Loucy (cell line): ENCODE measurements at regions not wholly inside any gene's neighbourhood (a gene's known extent, or its start where the extent isn't known, plus 50 kb on each side); places are given as distances from the start of the nearest gene placed in this dataset.

Experiments
- H2AFZ ChIP-seq: fragments of 200-600 bp; sonication (generic); 2 replicates; pipeline ENCODE4 v1.6.0; 2016; ENCODE audit warnings: antibody characterized with exemption, mild to moderate bottlenecking, low read length, moderate library complexity
- H3F3A ChIP-seq: fragments of 200-600 bp; 2 replicates; pipeline ENCODE4 v1.6.0; 2016; ENCODE audit warnings: antibody characterized with exemption, low read depth, mild to moderate bottlenecking
- H3K27me3 ChIP-seq: fragments of 200-600 bp; sonication (generic); 2 replicates; pipeline ENCODE4 v1.6.1; 2014; ENCODE audit warnings: low read length, mild to moderate bottlenecking; ENCODE audit not compliant: insufficient read depth, poor library complexity, severe bottlenecking
- H3K36me3 ChIP-seq: fragments of 200-600 bp; sonication (generic); 2 replicates; pipeline ENCODE4 v1.6.1; 2016; ENCODE audit warnings: low read length; ENCODE audit not compliant: insufficient read depth
- H3K4me1 ChIP-seq: fragments of 200-600 bp; sonication (generic); 2 replicates; pipeline ENCODE4 v1.5.1; 2014; ENCODE audit warnings: low read length, mild to moderate bottlenecking; ENCODE audit not compliant: insufficient read depth, poor library complexity, severe bottlenecking
- H3K4me2 ChIP-seq: fragments of 200-600 bp; sonication (generic); 2 replicates; pipeline ENCODE4 v1.6.0; 2014; ENCODE audit warnings: antibody characterized with exemption, low read length, low read depth, mild to moderate bottlenecking; ENCODE audit not compliant: poor library complexity, severe bottlenecking
- H3K4me3 ChIP-seq: fragments of 200-600 bp; sonication (generic); 2 replicates; pipeline ENCODE4 v1.5.1; 2014; ENCODE audit warnings: low read length, mild to moderate bottlenecking, mixed read lengths; ENCODE audit not compliant: poor library complexity, severe bottlenecking
- H3K79me2 ChIP-seq: fragments of 200-600 bp; sonication (generic); 2 replicates; pipeline ENCODE4 v1.6.1; 2014; ENCODE audit warnings: low read length; ENCODE audit not compliant: insufficient read depth
- H3K9ac ChIP-seq: fragments of 200-600 bp; sonication (generic); 2 replicates; pipeline ENCODE4 v1.6.0; 2014; ENCODE audit warnings: mild to moderate bottlenecking, low read depth, low read length, moderate library complexity; ENCODE audit not compliant: poor library complexity, severe bottlenecking
- H3K9me2 ChIP-seq: fragments of 200-600 bp; sonication (generic); replicated peaks from 2 replicates; pipeline ENCODE4 v1.6.1; 2016; ENCODE audit warnings: low read depth, low read length, mixed read lengths
- H3K9me3 ChIP-seq: fragments of 200-600 bp; sonication (generic); 2 replicates; pipeline ENCODE4 v1.6.1; 2014; ENCODE audit warnings: mild to moderate bottlenecking, antibody characterized with exemption, low read length, low read depth; ENCODE audit not compliant: insufficient read depth
- H4K20me1 ChIP-seq: fragments of 200-600 bp; sonication (generic); 2 replicates; pipeline ENCODE4 v1.6.0; 2014; ENCODE audit warnings: antibody characterized with exemption, low read length, mild to moderate bottlenecking; ENCODE audit not compliant: insufficient read depth, poor library complexity, severe bottlenecking
- EZH2phosphoT487 ChIP-seq: fragments of 200-600 bp; IDR thresholded peaks from 2 replicates; pipeline ENCODE4 v1.6.1; 2018; ENCODE audit warnings: antibody characterized with exemption, mild to moderate bottlenecking, moderate library complexity, borderline replicate concordance
- TF ChIP-seq, protein P1 (sequence below): fragments of 200-600 bp; sonication (generic); conservative IDR thresholded peaks from 2 replicates; pipeline ENCODE4 v1.5.1; 2014; ENCODE audit warnings: mild to moderate bottlenecking, antibody characterized with exemption, low read length

DNA sequence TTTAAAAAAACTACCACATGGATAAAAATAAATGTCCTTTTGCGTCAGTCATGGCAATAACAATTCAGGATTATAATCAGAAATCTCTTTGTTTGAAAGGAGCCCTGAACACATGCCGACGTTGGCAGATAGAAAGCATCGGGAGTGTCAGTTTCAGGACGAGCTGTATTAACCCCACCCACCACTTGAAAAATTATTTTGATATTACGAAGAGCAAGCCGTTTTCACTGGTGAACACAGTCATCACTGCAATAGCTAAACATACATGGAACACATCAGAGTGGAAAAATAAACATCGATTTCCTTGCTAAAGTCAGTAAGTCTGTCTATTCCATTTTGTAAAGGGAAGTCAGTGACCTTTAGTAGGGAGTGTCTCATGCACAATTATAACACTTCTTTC is 266.4 kb upstream of the FBXL7 start:
- Histone ChIP-seq H3K27me3 (no peaks in the 10 kb centered on the region), H3K4me3 (no peak overlapping the region), H2AFZ (no peak overlapping the region), H3K9me2 (no peaks in the 10 kb centered on the region), H3K4me1 (no peaks in the 10 kb centered on the region), H3K9ac (no peak overlapping the region), H3K9me3 (no peaks in the 10 kb centered on the region), H3K4me2 (no peak overlapping the region), H4K20me1 (no peaks in the 10 kb centered on the region), H3K36me3 (no peaks in the 10 kb centered on the region), H3K79me2 (no peaks in the 10 kb centered on the region), H3F3A (no peaks in the 10 kb centered on the region)
- TF ChIP-seq, protein P1, sequence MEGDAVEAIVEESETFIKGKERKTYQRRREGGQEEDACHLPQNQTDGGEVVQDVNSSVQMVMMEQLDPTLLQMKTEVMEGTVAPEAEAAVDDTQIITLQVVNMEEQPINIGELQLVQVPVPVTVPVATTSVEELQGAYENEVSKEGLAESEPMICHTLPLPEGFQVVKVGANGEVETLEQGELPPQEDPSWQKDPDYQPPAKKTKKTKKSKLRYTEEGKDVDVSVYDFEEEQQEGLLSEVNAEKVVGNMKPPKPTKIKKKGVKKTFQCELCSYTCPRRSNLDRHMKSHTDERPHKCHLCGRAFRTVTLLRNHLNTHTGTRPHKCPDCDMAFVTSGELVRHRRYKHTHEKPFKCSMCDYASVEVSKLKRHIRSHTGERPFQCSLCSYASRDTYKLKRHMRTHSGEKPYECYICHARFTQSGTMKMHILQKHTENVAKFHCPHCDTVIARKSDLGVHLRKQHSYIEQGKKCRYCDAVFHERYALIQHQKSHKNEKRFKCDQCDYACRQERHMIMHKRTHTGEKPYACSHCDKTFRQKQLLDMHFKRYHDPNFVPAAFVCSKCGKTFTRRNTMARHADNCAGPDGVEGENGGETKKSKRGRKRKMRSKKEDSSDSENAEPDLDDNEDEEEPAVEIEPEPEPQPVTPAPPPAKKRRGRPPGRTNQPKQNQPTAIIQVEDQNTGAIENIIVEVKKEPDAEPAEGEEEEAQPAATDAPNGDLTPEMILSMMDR: no peak
- no peak for TF ChIP-seq EZH2phosphoT487

DNA sequence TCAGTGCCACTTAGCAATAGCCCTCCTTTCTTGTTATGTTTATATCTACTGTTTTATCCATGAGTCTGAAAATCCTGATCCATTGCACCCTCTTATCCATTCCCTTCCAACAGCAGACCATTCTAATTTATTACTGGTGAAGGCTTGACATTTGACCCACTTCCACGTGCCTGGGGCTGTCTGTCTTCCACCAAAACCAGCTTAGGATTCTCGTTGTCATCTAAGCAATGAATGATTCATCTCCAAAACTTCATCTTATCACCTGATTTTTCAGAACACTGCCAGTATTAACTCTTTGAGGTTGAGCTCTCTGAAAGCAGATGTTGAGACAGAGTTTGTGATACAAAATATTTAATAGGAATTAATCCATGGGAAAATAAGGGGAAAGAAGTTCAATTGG is 277.8 kb upstream of the FBXL7 start:
- no peaks in the 10 kb centered on the region for H3F3A ChIP-seq
- H2AFZ ChIP-seq: no peak overlapping the region
- no peaks in the 10 kb centered on the region for H3K9me2 ChIP-seq
- TF ChIP-seq EZH2phosphoT487: no peak
- TF ChIP-seq, protein P1: no peak
- H3K9me3 ChIP-seq: no peaks in the 10 kb centered on the region
- H3K79me2 ChIP-seq: no peaks in the 10 kb centered on the region
- no peak overlapping the region for H3K9ac ChIP-seq
- no peak overlapping the region for H3K4me2 ChIP-seq
- H3K4me1 ChIP-seq: no peaks in the 10 kb centered on the region
- H3K27me3 ChIP-seq: no peaks in the 10 kb centered on the region
- no peaks in the 10 kb centered on the region for H3K36me3 ChIP-seq
- H3K4me3 ChIP-seq: no peak overlapping the region
- no peaks in the 10 kb centered on the region for H4K20me1 ChIP-seq

DNA sequence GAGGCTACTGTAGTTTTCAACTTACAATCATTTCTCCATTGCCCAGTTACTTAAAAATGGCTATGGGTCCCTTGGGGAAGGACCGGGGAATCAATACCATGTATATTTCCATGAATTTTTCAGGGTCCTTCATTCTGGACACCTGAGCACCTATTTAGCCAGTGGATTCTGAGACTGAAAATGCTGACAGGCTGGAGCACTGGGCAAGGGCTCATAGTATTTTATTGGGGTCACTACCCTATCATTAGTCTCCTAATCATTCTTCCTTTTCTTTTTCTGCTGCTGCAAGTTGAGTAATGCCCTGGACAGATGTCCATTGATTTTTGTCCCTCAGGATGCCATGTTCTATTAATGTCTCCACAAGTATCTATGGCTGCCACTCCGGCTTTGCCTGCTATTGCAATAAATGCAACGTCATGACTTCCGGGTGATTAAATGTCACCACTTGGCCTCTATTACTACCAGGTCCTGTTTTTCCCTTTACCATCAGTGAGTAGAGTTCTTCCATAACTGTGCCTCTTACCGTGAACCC is 279.3 kb upstream of the FBXL7 start:
- Histone ChIP-seq H3K27me3 (no peaks in the 10 kb centered on the region), H3K79me2 (no peaks in the 10 kb centered on the region)
- no peak for TF ChIP-seq EZH2phosphoT487
- TF ChIP-seq, protein P1: no peak

More for the DNA sequence above, 279.3 kb upstream of the FBXL7 start:
- Histone ChIP-seq H3K9me2 (no peaks in the 10 kb centered on the region), H4K20me1 (no peaks in the 10 kb centered on the region), H3K4me3 (no peak overlapping the region), H3K4me1 (no peaks in the 10 kb centered on the region), H3K36me3 (no peaks in the 10 kb centered on the region), H3K9ac (no peak overlapping the region), H3K4me2 (no peak overlapping the region), H3K9me3 (no peaks in the 10 kb centered on the region), H3F3A (no peaks in the 10 kb centered on the region), H2AFZ (no peak overlapping the region)
